Loucy (cell line): ENCODE measurements at regions not wholly inside any gene's neighbourhood (a gene's known extent, or its start where the extent isn't known, plus 50 kb on each side); places are given as distances from the start of the nearest gene placed in this dataset.
"Not testable (repeated sequence)": the region's sequence is repeated elsewhere in the genome, so short reads cannot be mapped to it uniquely, and the experiment has no call there.

Experiments used
- H2AFZ ChIP-seq: fragments of 200-600 bp; sonication (generic); 2 replicates; pipeline ENCODE4 v1.6.0; 2016; ENCODE audit warnings: antibody characterized with exemption, mild to moderate bottlenecking, low read length, moderate library complexity
- H3F3A ChIP-seq: fragments of 200-600 bp; 2 replicates; pipeline ENCODE4 v1.6.0; 2016; ENCODE audit warnings: antibody characterized with exemption, low read depth, mild to moderate bottlenecking
- H3K27me3 ChIP-seq: fragments of 200-600 bp; sonication (generic); 2 replicates; pipeline ENCODE4 v1.6.1; 2014; ENCODE audit warnings: low read length, mild to moderate bottlenecking; ENCODE audit not compliant: insufficient read depth, poor library complexity, severe bottlenecking
- H3K36me3 ChIP-seq: fragments of 200-600 bp; sonication (generic); 2 replicates; pipeline ENCODE4 v1.6.1; 2016; ENCODE audit warnings: low read length; ENCODE audit not compliant: insufficient read depth
- H3K4me1 ChIP-seq: fragments of 200-600 bp; sonication (generic); 2 replicates; pipeline ENCODE4 v1.5.1; 2014; ENCODE audit warnings: low read length, mild to moderate bottlenecking; ENCODE audit not compliant: insufficient read depth, poor library complexity, severe bottlenecking
- H3K4me2 ChIP-seq: fragments of 200-600 bp; sonication (generic); 2 replicates; pipeline ENCODE4 v1.6.0; 2014; ENCODE audit warnings: antibody characterized with exemption, low read length, low read depth, mild to moderate bottlenecking; ENCODE audit not compliant: poor library complexity, severe bottlenecking
- H3K4me3 ChIP-seq: fragments of 200-600 bp; sonication (generic); 2 replicates; pipeline ENCODE4 v1.5.1; 2014; ENCODE audit warnings: low read length, mild to moderate bottlenecking, mixed read lengths; ENCODE audit not compliant: poor library complexity, severe bottlenecking
- H3K79me2 ChIP-seq: fragments of 200-600 bp; sonication (generic); 2 replicates; pipeline ENCODE4 v1.6.1; 2014; ENCODE audit warnings: low read length; ENCODE audit not compliant: insufficient read depth
- H3K9ac ChIP-seq: fragments of 200-600 bp; sonication (generic); 2 replicates; pipeline ENCODE4 v1.6.0; 2014; ENCODE audit warnings: mild to moderate bottlenecking, low read depth, low read length, moderate library complexity; ENCODE audit not compliant: poor library complexity, severe bottlenecking
- H3K9me2 ChIP-seq: fragments of 200-600 bp; sonication (generic); replicated peaks from 2 replicates; pipeline ENCODE4 v1.6.1; 2016; ENCODE audit warnings: low read depth, low read length, mixed read lengths
- H3K9me3 ChIP-seq: fragments of 200-600 bp; sonication (generic); 2 replicates; pipeline ENCODE4 v1.6.1; 2014; ENCODE audit warnings: mild to moderate bottlenecking, antibody characterized with exemption, low read length, low read depth; ENCODE audit not compliant: insufficient read depth
- H4K20me1 ChIP-seq: fragments of 200-600 bp; sonication (generic); 2 replicates; pipeline ENCODE4 v1.6.0; 2014; ENCODE audit warnings: antibody characterized with exemption, low read length, mild to moderate bottlenecking; ENCODE audit not compliant: insufficient read depth, poor library complexity, severe bottlenecking

DNA sequence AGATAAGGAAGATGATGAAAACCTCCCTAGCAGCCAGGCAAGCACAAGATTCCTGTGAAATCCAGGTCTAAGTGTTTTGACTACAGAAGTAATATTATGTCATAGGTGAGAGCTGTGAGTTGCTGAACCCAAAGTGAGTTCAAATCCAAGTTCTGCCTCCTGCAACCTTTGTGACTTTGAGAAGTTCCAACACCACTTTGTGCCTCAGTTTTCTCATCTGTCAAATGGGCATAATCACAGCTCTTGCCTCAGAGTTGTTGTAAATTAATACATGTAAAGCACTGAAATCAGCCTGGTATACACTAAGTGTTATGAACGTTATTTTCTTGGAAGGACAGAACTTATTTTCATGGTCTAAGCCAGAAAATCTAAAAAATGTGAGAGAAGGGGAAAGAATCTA is 210.3 kb upstream of the FRG2C start:
- not testable (repeated sequence) for H3K4me2 ChIP-seq, H3K79me2 ChIP-seq, H3K9me3 ChIP-seq

DNA sequence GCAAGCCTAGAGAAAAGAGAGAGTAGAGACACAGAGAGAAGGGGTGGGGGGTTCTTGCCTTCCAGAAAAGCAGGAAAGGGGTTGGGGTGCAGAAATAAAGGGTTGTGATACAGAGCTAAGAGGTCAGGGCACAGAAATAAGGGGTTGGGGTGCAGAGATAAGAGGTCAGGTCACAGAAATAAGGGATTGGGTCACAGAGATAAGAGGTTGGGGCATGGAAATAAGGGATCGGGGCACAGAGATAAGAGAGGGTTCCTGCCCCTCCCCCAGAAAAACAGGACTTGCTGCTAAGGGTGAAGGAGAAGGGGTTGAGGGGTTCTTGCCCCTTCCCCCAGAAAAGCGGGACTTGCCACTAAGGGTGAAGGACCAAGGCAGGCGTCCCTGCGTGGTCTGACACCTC is 189.6 kb upstream of the FRG2C start:
- H3K9me3 ChIP-seq, H2AFZ ChIP-seq, H3K9me2 ChIP-seq, H3K27me3 ChIP-seq, H3K9ac ChIP-seq, H3K36me3 ChIP-seq, H3K4me3 ChIP-seq, H3K4me1 ChIP-seq, H4K20me1 ChIP-seq, H3K4me2 ChIP-seq, H3K79me2 ChIP-seq, H3F3A ChIP-seq: not testable (repeated sequence)

More for the DNA sequence above, 210.3 kb upstream of the FRG2C start:
- not testable (repeated sequence) for H3F3A ChIP-seq, H3K4me1 ChIP-seq, H4K20me1 ChIP-seq, H3K9me2 ChIP-seq, H3K36me3 ChIP-seq, H2AFZ ChIP-seq, H3K27me3 ChIP-seq, H3K9ac ChIP-seq, H3K4me3 ChIP-seq

DNA sequence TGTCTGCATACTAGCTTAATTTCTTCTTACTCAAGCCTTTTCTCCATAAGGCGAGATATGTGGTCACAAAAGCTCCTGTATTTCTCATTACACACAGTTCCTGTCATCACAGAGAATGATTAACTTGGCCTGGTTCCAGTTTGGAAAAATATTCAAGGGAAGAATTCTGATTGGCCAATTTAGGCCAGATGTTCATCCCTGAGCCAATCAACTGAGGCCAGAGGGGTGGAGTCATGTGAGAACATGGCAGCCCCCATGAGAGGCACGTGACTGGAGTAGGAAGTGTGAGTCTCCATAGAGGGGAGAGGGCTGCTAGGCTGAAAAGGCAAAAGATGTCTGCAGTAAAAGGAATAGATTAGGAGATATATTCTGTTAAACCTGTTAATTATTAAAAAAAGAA is 167.5 kb upstream of the FRG2C start:
- H3K79me2 ChIP-seq, H3F3A ChIP-seq, H3K36me3 ChIP-seq, H4K20me1 ChIP-seq, H2AFZ ChIP-seq, H3K4me3 ChIP-seq, H3K9me2 ChIP-seq, H3K9me3 ChIP-seq, H3K4me2 ChIP-seq, H3K9ac ChIP-seq, H3K27me3 ChIP-seq, H3K4me1 ChIP-seq: not testable (repeated sequence)

DNA sequence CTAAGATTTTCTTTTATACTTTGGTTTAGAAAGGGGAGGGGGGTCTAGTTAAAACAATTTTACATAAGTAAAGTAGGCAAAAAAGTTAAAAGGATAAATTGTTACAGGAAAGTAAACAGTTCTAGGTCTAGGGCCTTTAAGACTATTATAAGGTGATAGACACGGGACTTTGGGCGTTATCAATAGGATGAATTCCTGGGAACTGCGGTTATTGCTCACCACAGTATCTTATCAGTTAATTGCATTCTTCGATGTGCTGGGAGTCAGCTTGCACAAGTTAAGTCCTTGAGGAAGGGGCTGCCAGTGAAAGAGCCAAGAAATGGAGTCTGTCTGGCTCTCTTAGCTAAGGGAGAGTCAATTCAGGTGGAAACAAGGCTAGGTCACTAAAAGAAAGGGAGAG is 163.8 kb upstream of the FRG2C start:
- H4K20me1 ChIP-seq, H3K4me3 ChIP-seq, H2AFZ ChIP-seq, H3F3A ChIP-seq, H3K4me2 ChIP-seq, H3K9me2 ChIP-seq, H3K79me2 ChIP-seq, H3K4me1 ChIP-seq, H3K9ac ChIP-seq, H3K36me3 ChIP-seq, H3K9me3 ChIP-seq, H3K27me3 ChIP-seq: not testable (repeated sequence)

DNA sequence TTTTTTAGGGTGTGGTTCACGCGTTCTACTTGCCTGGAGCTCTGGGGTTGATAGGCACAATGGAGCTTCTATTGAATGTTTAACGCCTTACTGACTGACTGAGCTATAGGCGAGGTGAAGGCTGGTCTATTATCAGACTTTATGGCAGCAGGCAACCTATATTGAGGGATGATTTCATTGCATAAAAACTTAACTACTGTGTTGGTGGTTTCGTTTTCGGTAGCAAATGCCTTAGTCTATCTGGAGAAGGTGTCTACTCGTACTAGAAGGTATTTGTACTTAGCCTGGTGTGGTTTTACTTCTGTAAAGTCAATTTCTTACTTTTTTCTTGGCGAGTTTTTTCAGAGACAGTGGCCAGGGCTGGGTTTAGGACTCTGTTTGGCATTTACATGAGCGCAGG is 162.0 kb upstream of the FRG2C start:
- not testable (repeated sequence) for H3K79me2 ChIP-seq, H2AFZ ChIP-seq, H3K9me2 ChIP-seq, H3K36me3 ChIP-seq, H3K4me3 ChIP-seq, H3K27me3 ChIP-seq, H3F3A ChIP-seq, H4K20me1 ChIP-seq, H3K4me1 ChIP-seq, H3K9ac ChIP-seq, H3K4me2 ChIP-seq, H3K9me3 ChIP-seq

DNA sequence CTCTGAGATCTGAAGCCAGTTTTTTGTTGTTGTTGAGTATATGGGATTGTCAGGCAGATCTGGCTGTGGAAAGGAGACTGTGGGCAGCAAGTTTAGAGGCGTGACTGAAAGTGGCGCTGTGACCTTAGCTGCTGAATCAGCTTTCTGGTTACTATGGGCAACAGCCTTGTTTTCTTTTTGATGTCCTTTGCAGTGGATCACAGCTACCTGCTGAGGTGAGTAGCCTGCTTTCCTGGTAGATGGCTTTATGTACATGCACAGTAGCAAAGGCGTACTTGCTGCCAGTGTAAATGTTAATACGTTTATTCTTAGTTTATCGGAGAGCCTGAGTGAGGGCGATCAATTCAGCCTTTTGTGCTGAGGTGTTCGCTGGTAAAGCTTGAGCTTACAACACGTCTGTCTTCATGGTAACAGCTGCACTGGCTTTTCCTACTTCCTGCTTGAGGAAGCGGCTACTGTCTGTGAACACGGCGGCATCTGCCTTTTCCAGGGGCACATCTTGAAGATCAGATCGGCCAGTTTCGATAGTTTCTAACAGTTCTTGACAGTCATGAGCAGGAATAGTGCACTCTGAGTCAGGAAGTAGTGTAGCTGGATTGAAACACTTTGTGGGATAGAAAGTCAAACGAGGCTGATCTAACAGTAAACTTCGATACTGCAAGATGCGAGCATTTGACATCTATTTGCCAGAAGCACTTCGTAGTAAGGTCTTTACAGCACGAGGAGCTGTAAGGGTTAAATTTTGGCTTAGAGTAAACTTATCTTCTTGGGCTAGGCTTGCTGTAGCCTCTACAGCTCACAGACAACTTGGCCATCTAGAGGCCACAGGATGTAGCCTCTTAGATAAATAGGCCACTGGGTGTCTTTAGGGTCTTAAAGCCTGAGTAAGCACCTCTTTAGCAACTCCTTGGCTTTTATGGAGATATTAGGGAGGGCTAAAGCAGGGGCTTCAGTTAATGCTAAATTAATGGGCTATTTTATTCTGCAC is 161.1 kb upstream of the FRG2C start:
- not testable (repeated sequence) for H3K79me2 ChIP-seq, H2AFZ ChIP-seq, H3K4me3 ChIP-seq, H3K9me3 ChIP-seq, H3K9ac ChIP-seq, H3F3A ChIP-seq, H3K36me3 ChIP-seq, H3K4me2 ChIP-seq, H3K9me2 ChIP-seq, H3K27me3 ChIP-seq, H3K4me1 ChIP-seq, H4K20me1 ChIP-seq
